ENCODE measurements at regions not wholly inside any gene's neighbourhood (a gene's known extent, or its start where the extent isn't known, plus 50 kb on each side); places are given as distances from the start of the nearest gene placed in this dataset.

GRCh38 chr15:54884312-54884711 is 312.4 kb downstream of the RSL24D1 start:
- no peak for TF ChIP-seq PATZ1 (CRISPR knock-in tag; IDR thresholded peaks at IDR 0.05; ENCODE audit: borderline replicate concordance)
- TF ChIP-seq PPARA (CRISPR knock-in tag; IDR thresholded peaks at IDR 0.05; ENCODE audit: borderline replicate concordance) = no peak
- no peak for TF ChIP-seq ZNF8 (CRISPR knock-in tag; IDR thresholded peaks at IDR 0.05)
- TF ChIP-seq ESRRG (CRISPR knock-in tag; IDR thresholded peaks at IDR 0.05) = no peak
- no peak for TF ChIP-seq ZNF565 (CRISPR knock-in tag; conservative IDR thresholded peaks at IDR 0.05; ENCODE audit: low read depth)
- no peak for TF ChIP-seq CREB5 (CRISPR knock-in tag; IDR thresholded peaks at IDR 0.05; ENCODE audit: low read depth)
- TF ChIP-seq ZNF70 (CRISPR knock-in tag; IDR thresholded peaks at IDR 0.05) = no peak
- TF ChIP-seq TSHZ2 (CRISPR knock-in tag; IDR thresholded peaks at IDR 0.05) = no peak
- TF ChIP-seq ZFP3 (CRISPR knock-in tag; IDR thresholded peaks at IDR 0.05) = no peak
- TF ChIP-seq POU6F1 (CRISPR knock-in tag; IDR thresholded peaks at IDR 0.05; ENCODE audit: borderline replicate concordance, low read depth) = no peak
- no peak for TF ChIP-seq ARNTL (CRISPR knock-in tag; IDR thresholded peaks at IDR 0.05; ENCODE audit: borderline replicate concordance, low read depth)
- no peak for TF ChIP-seq ISL1 (CRISPR knock-in tag; IDR thresholded peaks at IDR 0.05)
- TF ChIP-seq GLIS3 (CRISPR knock-in tag; IDR thresholded peaks at IDR 0.05) = no peak
- no peak for TF ChIP-seq TOX (CRISPR knock-in tag; IDR thresholded peaks at IDR 0.05; ENCODE audit: borderline replicate concordance)

Measured in SK-N-SH treated with all-trans-retinoic acid at 6 μM for 48 hours (cell line).